HG03469 (cell line): ENCODE measurements at regions not wholly inside any gene's neighbourhood (a gene's known extent, or its start where the extent isn't known, plus 50 kb on each side); places are given as distances from the start of the nearest gene placed in this dataset.
A peak's percentile ranks its signal among the peaks of the same experiment; 100 is the strongest.
"Not testable (repeated sequence)": the region's sequence is repeated elsewhere in the genome, so short reads cannot be mapped to it uniquely, and the experiment has no call there.

Experiments used
- ATAC-seq: cut with Tn5 transposase; IDR thresholded peaks from one replicate; pipeline ENCODE4 v1.9.1; 2021; ENCODE audit warnings: mild to moderate bottlenecking, moderate library complexity, moderate number of reproducible peaks; ENCODE audit not compliant: unreplicated experiment

DNA sequence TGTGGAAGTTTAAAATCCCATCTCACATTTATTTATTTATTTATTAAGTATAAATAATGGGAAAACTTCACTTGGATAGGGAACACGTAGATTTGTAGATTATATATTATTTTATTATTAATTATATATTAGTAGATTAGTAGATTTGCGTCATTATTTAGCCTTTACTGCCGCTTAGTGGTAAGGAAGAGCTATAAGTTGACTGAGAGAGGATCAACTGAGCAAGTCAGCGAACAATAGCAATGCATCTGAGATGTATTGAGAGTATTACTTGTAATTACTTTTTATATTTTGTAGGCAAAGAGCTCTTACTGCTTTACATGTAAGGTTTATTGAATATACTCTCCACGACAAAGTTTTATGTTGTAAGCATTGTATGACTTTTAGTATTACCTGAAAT, 244.5 kb upstream of the ANKRD30A start:
- no peak for ATAC-seq

DNA sequence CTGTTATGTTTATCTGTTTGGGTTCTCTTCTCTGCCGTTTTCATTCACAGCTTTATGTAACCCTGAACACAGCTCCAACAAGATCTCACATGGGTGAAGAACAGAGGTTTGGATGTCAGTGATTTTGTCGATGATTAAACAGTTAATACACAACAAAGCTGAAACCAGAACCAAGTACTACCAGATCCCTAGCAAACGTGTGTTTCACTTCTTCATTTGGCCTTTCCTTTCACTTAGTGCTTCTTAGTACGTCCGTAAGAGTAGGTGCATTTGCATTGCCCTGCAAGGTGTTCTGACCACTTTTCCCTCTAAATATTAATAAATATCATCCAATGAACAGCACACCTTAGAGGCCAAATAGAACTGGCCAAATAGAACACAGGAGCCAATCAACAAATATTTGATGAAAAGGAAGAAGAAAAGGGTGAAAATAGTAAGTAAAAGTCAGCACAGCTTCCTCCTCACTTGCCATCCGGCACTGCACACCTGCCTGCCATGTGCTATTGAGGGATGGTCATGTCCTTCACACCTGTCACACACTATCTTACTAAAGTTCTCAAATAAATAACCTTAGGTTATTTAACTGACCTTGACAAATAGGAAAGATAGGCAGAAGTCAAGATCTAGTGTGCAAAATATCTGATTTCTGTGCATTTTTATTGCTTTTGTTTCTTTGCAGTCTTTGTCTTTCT, 252.6 kb upstream of the ANKRD30A start:
- ATAC-seq = peak; percentile 94

DNA sequence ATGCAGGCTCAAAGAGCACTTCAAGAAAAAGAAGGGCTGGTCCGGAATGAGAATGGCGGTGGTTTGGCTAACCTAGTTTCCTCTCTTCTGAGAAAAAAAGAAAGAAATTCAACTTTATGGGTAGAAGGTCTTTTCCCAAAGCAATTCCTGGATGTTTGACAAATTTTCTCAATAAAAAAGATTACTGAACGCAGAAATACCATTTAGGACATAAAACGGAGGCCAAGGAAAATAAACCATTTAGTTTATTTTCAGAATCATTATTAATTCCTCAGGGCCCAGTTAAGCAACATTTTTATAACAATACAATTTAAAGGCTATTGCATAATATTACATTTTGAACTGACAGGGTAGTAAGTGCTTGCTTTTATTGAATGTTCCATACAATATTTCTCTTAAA, 284.6 kb upstream of the ANKRD30A start:
- no peak for ATAC-seq

DNA sequence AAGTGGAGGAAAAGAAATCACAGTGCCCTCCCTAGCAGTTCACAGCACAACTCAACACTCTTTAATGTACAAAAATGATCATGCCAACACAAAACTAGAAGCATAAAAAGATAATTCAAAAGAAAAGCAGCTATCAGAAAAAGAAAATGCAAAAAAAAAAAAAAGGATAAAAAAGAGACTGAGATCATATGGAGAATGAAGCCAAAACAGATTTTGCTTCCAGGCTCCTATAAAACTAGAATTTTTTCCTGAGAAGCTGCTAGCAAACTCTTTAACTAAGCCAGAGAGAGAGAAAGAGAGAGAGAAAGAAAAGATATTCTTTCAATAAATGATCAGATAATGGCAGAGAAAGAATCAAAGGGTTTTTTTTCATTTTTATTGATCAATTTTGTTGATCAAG, 288.0 kb upstream of the ANKRD30A start:
- ATAC-seq = no peak

DNA sequence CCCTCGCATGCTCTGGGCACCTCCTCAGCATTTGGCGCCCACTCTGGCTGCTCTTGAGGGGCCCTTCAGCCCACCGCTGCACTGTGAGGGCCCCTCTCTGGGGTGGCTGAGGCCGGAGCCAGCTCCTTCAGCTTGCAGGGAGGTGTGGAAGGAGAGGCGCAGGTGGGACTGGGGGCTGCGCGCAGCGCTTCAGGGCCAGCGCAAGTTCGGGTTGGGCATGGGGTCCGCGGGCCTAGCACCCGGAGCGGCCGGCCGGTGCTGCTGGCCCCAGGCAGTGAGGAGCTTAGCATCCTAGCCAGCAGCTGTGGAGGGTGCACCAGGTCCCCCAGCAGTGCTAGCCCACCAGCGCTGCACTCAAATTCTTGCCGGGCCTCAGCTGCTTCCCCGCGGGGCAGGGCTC, 305.6 kb upstream of the ANKRD30A start:
- no peak for ATAC-seq

DNA sequence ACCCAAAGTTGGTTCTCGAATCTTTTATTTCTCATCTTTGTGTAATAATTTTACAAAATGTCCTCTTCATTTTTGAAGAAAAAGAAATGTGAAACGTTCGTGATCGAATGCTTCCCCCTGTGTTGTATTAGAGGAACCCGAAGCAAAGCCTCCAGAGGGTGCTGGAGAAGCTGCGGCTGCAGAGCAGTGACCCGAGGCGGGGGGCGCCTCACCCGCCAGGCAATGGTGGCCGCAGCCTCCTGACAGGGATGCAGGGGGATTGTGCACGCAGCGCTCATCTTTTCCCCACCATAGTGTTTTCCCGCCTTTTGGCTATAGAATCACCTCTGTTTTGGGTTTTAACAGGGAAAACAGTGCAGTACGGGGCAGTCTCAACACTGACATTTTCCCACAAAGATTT, 307.5 kb upstream of the ANKRD30A start:
- ATAC-seq = no peak

DNA sequence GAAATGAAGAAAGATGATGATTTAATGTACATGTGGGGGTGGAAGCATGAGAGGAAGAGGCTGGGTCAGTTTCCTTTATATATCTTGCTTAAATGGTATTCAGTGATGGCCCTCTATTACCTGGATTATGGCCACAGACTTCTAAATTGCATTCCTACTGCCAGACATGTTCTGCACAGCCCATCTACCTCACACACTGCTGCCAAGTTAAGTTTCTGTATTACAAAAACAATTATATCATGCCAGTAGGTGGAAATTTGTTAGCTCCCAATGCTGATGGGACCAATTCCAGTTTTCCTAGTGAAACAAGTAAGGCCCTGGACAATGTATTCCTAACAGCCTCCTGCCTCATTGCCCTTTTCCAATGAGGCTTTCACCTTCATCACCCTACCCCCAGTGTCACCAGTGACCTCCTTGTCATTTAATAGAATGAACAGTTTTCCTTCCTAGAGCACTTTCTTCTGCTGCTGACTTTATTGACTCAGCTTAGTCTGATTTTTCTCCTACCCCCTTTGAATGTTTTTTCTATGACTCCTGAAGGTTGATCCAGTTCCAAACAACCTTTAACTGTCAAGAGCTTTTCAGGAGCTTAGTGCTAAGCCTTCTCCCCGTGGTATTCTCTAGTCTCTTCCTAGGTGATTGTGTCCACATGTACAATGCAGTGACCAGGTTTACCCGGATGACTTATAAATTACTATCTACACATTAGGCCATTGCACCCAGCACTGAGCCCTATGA, 316.6 kb upstream of the ANKRD30A start:
- no peak for ATAC-seq

DNA sequence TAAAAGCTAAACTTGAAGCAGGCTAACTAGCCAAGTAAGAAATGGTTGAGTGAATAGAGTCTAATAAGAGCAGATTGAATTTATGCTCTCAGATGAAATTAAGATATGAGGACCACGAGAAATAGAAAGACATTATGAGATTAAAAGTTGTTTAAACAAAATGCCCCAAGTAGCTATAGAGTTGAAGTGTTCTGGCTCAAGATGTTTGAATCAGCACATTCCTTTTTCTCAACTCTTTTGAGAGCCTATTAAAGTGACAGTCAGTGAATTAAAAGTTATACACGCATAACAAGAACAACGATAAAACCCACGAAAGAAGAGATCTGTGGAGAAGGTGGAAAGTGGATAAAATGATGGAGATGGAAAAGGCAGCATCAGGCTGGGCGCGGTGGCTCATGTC, 322.2 kb upstream of the ANKRD30A start:
- no peak for ATAC-seq

DNA sequence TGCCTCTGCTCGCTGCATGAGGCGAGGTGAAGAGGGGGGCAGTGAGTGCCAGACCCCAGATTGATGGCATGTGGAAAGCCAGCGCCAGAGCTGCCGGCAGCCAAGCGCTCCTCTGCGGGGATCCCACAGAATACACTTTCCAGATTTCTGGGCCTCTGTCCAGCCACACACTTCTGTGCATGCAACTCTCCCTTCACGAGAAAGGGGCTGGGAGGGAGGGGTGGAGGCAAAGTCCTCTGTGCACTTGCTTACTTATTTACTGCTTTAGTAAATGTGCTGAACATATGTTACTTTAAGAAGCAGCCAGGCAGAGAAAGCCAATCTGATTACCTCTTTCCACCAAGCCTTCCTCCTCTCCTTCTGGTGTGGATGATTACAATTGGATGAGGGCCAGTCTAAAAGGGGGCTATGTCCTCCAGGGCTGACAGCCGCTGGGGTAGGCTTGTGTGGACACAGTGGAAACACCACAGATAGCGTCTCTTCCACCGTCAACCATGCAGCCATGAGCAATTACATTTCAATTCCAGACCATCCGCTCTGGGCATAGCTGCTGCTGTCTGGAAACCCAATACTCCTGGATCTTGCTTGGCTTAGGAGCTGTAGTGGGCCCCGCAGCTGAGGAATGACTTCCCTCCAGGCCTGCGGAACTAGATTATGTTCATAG, 322.8 kb upstream of the ANKRD30A start:
- no peak for ATAC-seq

DNA sequence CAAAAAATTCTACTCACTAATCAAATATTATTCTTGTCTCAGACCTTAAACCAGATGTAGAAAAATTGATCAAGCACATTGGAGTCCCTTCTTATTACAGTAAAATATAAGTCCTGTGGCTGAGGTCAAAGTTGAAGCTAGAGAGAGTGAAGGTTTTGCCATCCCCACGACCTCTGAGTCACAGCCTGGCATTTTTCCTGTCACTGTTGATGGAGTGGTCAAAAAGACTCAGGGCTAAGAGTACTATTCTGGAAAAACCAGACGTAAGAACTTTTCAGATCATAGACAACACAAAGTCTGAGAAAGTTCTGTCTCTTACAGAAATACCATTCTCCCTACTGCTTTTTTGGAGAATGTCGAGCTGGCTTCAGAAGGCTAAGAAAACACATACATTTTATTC, 323.7 kb upstream of the ANKRD30A start:
- ATAC-seq = no peak

DNA sequence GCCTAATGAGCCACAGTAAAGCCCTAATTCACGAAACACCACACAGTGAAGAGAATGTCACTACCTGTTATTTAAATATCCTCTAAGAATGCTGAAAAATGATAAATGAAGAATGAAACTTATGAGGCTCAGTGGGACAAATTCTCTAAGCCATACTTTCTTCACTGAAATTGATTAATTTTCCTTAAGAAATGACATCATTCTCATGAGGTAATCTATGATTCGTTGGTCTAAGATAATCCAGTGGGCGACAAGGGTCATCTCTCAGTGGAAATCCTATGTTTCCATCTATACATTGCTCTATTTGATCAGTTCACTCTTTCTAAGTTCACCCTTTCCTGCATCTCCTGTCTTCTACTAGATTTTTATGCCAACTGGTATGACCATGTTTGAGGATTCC, 330.4 kb upstream of the ANKRD30A start:
- no peak for ATAC-seq

DNA sequence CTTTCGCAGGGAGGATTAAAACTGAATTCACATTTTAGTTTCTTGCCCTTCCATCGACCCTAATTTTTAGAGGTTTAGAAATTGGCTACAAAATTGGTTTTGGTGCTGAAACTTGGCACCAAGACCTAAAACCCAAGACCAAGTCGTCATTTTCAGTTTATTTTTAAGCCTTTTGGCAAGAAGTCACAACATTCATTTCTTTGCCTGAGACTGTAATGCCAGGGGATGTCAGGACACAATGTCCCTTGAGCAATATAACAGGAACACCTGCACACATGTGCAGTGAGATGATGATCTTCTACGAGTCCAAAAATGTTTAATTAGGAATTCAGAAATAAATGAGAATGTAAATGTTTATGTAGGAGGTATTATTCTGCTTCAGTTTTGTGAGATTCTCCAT, 335.4 kb upstream of the ANKRD30A start:
- no peak for ATAC-seq

DNA sequence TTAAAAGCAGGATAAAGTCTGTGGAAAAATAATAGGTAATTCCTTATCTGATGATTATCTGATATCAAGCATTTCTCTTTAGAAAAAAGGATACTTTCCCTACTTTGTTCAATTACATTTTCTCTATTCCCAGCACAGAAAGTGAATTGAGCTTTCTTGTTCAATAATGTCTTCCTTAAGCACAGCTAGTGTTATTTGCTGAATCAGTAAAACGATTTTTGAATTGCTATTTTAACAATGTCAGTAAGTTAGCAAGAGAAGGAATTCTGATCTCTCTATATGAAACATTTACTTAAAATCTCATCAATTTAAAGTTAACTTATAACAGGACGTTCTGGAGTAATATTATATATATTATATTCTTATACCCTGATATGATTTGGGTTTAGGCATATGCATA, 337.2 kb upstream of the ANKRD30A start:
- no peak for ATAC-seq

DNA sequence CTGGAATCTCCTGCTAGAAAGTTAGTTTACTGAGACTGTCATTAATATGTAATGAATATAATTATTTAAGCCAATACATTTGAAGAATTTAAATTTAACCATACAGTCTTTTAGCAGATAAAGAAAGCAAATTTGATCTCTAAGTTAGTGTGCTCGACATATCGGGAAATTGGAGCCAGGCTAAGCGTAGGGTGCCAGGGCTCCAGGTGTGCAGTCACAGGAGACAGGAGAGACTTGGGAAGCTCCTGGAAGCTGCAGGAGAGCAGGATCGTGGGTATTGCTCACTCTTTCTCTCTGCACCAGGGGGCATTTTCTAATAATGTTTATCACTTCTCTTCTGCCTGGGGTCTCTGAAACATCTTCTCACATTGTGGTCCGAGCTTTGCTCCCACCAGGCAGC, 342.0 kb upstream of the ANKRD30A start:
- ATAC-seq = no peak

DNA sequence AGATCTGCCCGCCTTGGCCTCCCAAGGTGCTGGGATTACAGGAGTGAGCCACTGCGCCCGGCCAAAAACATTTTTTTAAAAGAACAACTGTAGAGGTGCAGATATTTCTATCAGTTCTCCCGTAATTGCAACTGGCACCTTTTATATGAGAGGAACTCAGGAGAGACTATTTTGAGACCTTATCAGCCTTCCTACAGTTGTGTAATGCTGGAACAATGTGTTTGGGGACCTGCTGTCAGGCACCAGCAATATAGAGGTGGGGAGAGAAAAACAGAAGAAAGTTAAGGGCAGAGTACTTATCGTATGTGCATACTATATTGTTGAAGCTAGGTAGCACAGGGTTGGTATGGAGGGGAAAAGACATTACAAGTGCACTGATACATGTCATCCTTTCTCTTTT, 343.8 kb upstream of the ANKRD30A start:
- ATAC-seq = no peak

DNA sequence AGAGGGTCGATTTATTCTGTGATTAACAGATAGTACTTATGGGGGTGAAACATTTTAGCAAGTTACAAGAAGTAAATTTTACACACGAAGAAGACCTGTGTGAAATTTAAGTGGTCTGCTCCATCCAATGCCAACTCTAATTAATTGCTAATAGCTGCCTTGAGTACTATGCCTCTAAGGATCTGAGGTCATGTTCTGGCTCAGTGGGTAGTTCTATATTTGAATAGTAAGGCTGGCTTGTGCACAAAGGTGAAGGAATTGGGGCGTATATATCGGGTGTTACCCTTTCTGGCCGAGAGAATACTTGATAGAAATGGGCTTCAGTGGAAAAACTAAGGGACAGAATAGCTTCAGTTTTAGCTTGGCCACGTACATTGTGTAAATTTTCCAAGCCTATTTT, 345.2 kb upstream of the ANKRD30A start:
- ATAC-seq = no peak

DNA sequence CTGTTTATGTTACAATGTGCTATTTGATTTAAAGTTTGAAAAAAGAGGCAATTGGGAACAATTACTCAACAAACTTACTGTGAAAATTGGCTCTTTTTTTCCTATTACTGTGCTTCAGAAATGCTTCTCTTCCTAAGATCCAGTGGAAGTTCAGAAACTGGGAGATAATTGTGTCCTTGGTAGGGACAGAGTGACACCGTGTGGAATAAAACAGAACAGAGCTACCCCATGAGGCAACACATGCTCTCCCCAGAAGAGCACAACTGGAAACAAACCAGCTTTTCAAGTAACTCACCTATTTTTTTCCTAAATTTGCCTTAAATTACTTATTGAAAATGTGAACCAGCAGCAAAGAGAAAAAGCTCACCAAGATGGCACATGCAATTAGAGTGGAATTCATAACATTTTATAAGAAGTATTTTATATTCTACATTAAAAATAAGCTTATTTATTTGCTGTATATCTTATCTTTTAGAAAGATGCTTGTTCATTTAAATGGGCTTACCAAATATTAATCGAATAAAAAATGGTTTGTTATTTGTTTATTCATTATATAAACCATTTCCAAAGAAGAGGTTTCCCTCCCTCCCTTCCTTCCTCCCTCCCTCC, 346.1 kb upstream of the ANKRD30A start:
- ATAC-seq = no peak

DNA sequence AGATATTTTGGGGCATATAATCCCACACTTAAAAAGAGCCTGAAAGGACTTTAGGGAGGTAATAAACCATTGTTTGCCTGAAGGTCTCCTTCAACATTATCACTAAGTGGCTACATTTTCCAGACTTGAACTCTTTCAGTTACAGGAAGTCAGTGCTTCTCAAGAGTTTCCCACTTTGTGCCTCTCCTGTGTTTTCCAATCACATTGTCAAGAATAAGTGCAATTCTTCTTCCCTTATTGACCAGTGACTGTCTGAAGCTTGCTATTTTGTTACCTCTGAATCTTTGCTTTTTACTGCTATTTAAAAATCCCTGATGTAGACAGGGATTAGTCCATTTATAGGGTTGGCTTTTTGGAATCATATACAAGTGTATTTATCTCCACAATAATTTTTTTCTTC, 346.7 kb upstream of the ANKRD30A start:
- ATAC-seq = no peak

DNA sequence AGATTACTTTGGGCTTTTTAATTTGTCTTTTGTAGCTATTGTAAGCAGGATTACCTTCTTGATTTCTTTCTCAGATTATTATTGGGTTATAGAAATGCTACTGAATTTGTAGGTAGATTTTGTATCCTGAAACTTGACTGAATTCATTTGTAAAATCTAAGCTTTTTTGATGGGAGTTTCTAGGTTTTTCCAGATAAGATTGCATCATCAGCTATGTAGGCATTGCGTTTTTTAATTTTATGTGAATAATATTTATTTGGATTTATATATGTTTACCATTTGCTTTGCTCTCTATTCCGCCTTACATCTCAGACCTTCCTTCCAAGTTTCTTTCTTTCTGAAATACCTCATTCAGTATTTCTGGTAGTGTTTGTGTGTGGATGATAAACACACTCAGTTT, 351.7 kb upstream of the ANKRD30A start:
- ATAC-seq = no peak

DNA sequence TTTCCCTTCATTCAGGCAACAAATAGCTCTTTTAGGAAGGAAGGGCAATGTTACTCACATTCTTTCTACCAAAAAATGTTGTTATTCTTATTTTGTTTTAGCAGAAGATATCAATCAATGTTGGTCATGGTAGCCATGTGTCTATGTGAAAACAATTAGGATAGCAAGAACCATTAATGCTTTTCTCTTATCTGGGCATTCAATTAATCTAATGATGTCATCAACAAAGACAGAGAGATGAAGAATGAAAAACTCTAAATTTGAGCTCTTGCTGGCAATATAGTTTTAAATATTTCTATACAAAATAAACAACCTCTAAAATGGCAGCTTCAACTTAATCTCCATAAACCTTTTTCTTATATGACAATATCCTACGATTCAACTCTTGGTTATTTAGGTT, 353.7 kb upstream of the ANKRD30A start:
- no peak for ATAC-seq

DNA sequence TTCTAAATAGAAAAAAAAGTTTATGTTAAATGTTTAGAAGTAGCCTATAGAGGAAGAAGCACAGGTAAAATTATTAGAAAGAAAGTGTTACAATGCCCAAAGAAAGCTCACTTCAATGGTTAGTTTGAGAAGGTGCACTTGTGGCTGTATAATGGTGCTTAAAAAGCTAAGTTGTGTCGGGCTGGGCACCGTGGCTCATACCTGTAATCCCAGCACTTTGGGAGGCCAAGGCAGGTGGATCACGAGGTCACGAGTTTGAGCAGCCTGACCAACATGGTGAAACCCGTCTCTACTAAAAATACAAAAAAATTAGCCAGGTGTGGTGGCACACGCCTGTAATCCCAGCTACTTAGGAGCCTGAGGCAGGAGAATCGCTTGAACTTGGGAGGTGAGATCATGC, 355.7 kb upstream of the ANKRD30A start:
- not testable (repeated sequence) for ATAC-seq

DNA sequence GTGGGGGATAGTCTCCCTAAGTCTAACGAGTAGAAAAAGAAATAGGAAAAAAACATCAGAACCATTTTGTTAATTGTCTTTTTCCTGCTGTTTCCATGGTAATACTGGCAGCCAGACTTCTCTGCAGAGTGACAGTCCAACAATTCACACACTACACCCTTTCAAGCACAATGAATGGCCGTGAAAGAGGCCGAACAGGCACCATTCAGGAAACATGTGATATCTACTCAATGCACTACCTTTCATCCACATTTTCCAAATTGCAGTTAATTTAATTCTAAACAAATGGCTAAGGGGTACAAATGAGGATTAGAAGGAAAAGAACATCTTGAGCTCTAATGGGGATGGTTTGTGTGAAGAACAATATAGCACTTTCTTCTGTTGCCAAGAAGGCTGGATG, 358.5 kb upstream of the ANKRD30A start:
- no peak for ATAC-seq
